Right cardiac atrium (tissue), 5 donors: ENCODE measurements at regions not wholly inside any gene's neighbourhood (a gene's known extent, or its start where the extent isn't known, plus 50 kb on each side); places are given as distances from the start of the nearest gene placed in this dataset.
"Not testable (repeated sequence)": the region's sequence is repeated elsewhere in the genome, so short reads cannot be mapped to it uniquely, and the experiment has no call there.

Experiments used
- ATAC-seq, 2 donors: fragments of 200-7000 bp; cut with Tn5 transposase; one replicate each; pipeline versions ENCODE4 v1.8.0 to v1.9.1; 2020; ENCODE audit warnings: moderate library complexity in 2 of 2, mild to moderate bottlenecking in 1 of 2
- DNase-seq, 3 donors: peaks; one replicate each; pipeline ENCODE4 v3.0.0-alpha.2; 2020
- H3K27ac ChIP-seq: one replicate; pipeline ENCODE4 v1.5.1; 2013; ENCODE audit warnings: mild to moderate bottlenecking, low read length, control low read depth, moderate library complexity
- H3K27me3 ChIP-seq: one replicate; pipeline ENCODE4 v1.6.1; 2013; ENCODE audit not compliant: control insufficient read depth, insufficient read depth
- H3K4me1 ChIP-seq: one replicate; pipeline ENCODE4 v1.6.1; 2013; ENCODE audit warnings: low read length; ENCODE audit not compliant: control insufficient read depth, insufficient read depth
- H3K4me3 ChIP-seq: one replicate; pipeline ENCODE4 v1.5.1; 2013; ENCODE audit warnings: low read length, control low read depth
- H3K9me3 ChIP-seq: one replicate; pipeline ENCODE4 v1.6.1; 2013; ENCODE audit warnings: low read length; ENCODE audit not compliant: control insufficient read depth
- WGBS: extraction: QIAGEN DNeasy Blood & Tissue Kit; methylation state at CpG from one replicate; pipeline ENCODE4 v1.1.7; 2013; 5-methylcytosine and 5-hydroxymethylcytosine counted together
- intact Hi-C, 4 donors: fragments of 100-400 bp; cut with DNase I; formaldehyde crosslinking; loops; one replicate each; pipeline versions ENCODE4 v1.11.0 to v1.14.0; 2022 to 2023
- donor health status: healthy with polysubstance abuse.
- donor health status: DM: no; HTN: yes; CAD: no.
- donor health status: DM: no; HTN: no; CAD: no.
- donor health status: DM: no; HTN: yes; CAD: no; lungs with severe emphysema.
- donor health status: DM: yes; HTN: yes; CAD: no.

DNA sequence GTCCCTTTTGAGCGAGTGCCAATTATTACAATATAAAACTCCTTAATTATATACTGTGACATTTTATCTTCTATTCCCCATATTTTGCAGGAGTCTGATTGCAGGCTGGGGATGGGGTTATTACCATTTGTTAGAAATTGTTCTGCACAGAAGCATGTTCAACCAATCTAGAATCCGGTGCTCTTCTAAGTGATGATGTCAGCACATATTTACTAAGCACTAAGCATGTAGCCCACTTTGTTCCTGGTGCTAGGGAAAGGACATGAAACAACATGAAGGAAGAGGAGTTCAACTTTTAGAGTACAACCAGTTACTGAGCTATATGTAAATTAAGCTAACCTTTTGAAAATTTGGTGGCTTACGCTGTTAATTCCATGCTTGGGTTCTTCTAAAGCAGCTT, 52.8 kb upstream of the IL1RAPL2 start:
- no peaks in the 10 kb centered on the region for H3K9me3 ChIP-seq
- no peak overlapping the region for H3K27ac ChIP-seq
- no peak overlapping the region for H3K4me3 ChIP-seq
- no peaks in the 10 kb centered on the region for H3K27me3 ChIP-seq
- DNase-seq, result no peak
- ATAC-seq, result no peak
- 84% methylated on average over 3 of the region's 3 CpGs for WGBS
- intact Hi-C loops, result no loop called here
- H3K4me1 ChIP-seq, result no peaks in the 10 kb centered on the region

DNA sequence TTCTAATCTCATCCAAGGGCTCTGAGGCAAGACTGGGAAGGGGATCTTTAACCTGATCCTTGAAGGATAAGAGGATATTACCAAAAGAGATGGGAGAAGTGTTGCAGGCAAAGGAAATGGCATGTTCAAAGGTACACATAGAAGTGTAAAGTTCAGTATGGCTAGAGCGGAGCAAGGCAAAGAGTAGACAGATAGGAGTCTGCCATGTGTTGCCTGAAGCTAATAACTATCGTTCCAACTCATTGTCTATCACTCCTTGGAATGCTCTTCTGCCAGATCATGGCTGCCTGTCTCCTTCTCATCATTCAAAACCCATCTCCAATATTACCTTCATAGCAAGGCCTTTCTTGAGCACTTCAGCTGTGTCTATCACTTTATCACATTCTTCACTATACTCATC, 55.2 kb upstream of the IL1RAPL2 start:
- DNase-seq, result no peak
- intact Hi-C loops, result no loop called here
- Histone ChIP-seq H3K4me3 (no peak overlapping the region), H3K27me3 (no peaks in the 10 kb centered on the region), H3K27ac (no peak overlapping the region), H3K4me1 (no peaks in the 10 kb centered on the region), H3K9me3 (no peaks in the 10 kb centered on the region)
- ATAC-seq, result no peak
- WGBS, result 83% methylated on average over 2 of the region's 2 CpGs

DNA sequence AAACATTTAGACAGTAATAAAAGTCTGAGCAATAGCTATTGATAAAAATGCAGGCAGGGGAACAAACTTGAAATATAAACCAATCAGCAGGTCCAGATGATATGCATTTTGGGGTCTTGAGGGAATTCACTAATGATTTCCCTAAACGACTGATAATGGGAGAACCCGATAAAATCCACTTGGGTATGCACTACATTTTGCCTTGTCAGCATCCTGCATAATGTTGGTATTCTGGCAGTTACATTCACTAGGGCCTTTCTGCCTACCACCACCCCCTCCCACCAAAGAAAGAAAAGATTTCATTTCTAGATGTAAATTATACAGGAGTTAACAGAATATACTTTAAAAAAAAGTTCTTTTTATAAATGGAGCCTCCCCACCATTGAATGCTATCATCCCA, 63.5 kb upstream of the IL1RAPL2 start:
- Histone ChIP-seq H3K4me3 (no peak overlapping the region), H3K9me3 (no peaks in the 10 kb centered on the region), H3K4me1 (no peaks in the 10 kb centered on the region), H3K27ac (no peak overlapping the region), H3K27me3 (no peaks in the 10 kb centered on the region)
- DNase-seq, result no peak
- WGBS, result 55% methylated on average over 2 of the region's 2 CpGs
- intact Hi-C loops, result no loop called here
- no peak for ATAC-seq

DNA sequence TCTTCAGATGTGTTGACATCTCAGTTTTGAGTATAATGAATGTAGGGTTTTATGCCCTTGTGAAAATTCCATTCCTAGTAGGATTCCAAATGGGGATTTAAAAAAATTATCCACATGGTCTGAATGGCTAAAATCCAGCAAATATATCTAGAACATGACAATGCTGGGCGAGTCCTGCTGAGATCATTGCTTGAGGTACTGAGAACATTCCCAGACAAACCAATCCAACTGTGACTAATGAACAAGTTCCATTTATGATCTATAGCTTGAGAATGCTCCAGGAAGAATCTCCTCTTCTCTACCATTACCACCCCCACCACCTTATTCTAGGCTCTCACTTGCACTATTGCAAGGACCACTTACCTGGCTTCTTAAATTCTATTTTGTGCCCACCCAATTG, 77.2 kb upstream of the IL1RAPL2 start:
- Histone ChIP-seq H3K4me3 (no peak overlapping the region), H3K27ac (no peak overlapping the region), H3K4me1 (no peaks in the 10 kb centered on the region), H3K9me3 (no peaks in the 10 kb centered on the region), H3K27me3 (no peaks in the 10 kb centered on the region)
- WGBS, result 49% methylated on average over 1 of the region's 1 CpG
- ATAC-seq (no peak), DNase-seq (no peak)
- intact Hi-C loops, result no loop called here

DNA sequence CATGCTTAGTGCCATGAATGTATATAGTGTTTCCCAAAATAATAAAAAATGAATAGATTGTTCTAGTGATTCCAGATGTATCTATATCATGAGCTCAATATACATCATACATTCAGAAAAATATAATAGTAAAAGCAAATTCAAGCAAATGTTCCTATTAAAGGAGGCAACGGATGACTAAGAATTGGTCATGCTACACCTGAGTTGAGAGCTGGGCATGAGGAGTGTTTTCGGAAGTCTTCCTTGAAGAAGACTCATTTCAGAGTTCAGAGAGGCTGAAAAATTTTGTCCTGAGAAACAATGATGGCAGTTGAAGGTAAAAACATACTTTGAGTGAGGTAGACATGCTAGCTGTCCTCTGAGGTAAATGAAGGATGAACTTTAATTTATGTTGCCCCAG, 79.3 kb upstream of the IL1RAPL2 start:
- DNase-seq (no peak), ATAC-seq (no peak)
- Histone ChIP-seq H3K4me1 (no peaks in the 10 kb centered on the region), H3K4me3 (no peak overlapping the region), H3K27me3 (no peaks in the 10 kb centered on the region), H3K27ac (no peak overlapping the region), H3K9me3 (no peaks in the 10 kb centered on the region)
- intact Hi-C loops, result no loop called here
- 81% methylated on average over 2 of the region's 2 CpGs for WGBS

DNA sequence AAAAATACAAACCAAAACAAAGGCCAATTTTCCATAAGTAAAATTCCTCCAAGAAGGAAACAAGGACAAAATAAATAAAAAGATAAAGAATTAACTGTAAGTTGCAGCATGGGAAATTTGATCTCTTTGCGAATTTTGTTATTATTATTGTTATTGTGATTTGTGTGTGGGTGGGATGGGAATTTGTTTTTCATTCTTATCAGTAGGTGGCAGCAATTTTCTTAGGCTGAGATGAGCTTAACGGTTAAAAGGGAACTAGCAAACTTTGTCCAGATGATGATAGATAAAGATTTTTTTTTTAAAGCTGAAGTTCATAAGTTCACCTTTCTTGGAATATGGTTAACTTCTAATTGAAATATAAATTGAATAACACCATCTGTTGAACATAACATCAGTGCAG, 83.2 kb upstream of the IL1RAPL2 start:
- DNase-seq, result no peak
- no peak for ATAC-seq
- intact Hi-C loops, result no loop called here
- Histone ChIP-seq H3K27ac (no peak overlapping the region), H3K9me3 (no peaks in the 10 kb centered on the region), H3K4me1 (no peaks in the 10 kb centered on the region), H3K27me3 (no peaks in the 10 kb centered on the region), H3K4me3 (no peak overlapping the region)
- 17% methylated on average over 2 of the region's 2 CpGs for WGBS

DNA sequence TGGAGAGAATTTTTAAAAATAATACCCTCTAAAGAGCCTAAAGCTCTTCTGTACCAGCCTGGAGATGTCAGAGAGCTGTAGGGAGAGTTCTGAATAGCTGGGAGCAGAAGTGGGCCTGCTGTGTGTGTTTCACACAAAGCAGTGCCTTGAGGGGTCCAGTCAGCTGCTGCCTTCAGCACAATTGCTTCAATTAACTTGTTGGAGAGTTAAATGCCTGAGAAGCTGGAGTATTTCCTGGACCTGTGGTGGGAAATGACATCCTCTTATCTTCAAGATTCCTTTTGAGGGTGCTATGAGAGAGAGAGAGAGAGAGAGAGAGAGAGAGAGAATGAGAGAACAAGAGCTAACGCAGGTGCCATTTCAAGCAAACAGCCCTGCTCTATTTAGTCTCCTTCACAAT, 96.2 kb upstream of the IL1RAPL2 start:
- no peaks in the 10 kb centered on the region for H3K27me3 ChIP-seq
- H3K4me3 ChIP-seq, result no peak overlapping the region
- no peaks in the 10 kb centered on the region for H3K9me3 ChIP-seq
- intact Hi-C loops, result no loop called here
- no peak overlapping the region for H3K27ac ChIP-seq
- WGBS, result 0% methylated on average over 1 of the region's 1 CpG
- DNase-seq, result no peak
- ATAC-seq, result no peak
- H3K4me1 ChIP-seq, result no peaks in the 10 kb centered on the region

DNA sequence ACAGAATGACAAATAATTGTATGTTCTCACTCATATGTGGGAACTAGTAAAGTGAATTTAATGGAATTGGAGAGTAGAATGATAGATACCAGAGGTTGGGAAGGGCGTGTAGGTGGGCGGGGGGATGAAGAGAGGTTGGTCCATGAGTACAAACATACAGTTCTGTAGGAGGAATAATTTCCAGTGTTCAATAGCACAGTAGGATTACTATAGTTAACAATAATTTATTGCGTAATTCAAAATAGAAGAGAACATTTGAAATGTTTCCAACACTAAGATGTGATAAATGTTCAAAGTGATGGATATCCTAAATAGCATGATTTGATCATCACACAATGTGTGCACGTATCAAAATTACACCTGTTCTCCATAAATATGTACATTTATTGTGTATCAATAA, 106.2 kb upstream of the IL1RAPL2 start:
- Histone ChIP-seq H3K4me1 (no peaks in the 10 kb centered on the region), H3K4me3 (no peak overlapping the region), H3K27ac (no peak overlapping the region), H3K27me3 (no peaks in the 10 kb centered on the region), H3K9me3 (no peaks in the 10 kb centered on the region)
- ATAC-seq, result no peak
- intact Hi-C loops, result no loop called here
- DNase-seq, result no peak
- WGBS, result 89% methylated on average over 4 of the region's 4 CpGs

DNA sequence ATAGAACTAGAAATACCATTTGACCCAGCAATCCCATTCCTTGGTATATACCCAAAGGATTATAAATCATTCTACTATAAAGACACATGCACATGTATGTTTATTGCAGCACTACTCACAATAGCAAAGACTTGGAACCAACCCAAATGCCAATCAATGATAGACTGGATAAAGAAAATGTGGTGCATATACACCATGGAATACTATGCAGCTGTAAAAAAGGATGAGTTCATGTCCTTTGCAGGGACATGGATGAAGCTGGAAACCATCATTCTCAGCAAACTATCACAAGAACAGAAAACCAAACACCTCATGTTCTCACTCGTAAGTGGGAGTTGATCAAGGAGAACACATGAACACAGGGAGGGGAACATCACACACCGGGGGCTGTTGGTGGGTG, 108.9 kb upstream of the IL1RAPL2 start:
- H3K4me3 ChIP-seq, H3K27me3 ChIP-seq, H3K27ac ChIP-seq, H3K9me3 ChIP-seq, DNase-seq, ATAC-seq, H3K4me1 ChIP-seq, intact Hi-C loops: not testable (repeated sequence)
- WGBS, result 80% methylated on average over 2 of the region's 2 CpGs

DNA sequence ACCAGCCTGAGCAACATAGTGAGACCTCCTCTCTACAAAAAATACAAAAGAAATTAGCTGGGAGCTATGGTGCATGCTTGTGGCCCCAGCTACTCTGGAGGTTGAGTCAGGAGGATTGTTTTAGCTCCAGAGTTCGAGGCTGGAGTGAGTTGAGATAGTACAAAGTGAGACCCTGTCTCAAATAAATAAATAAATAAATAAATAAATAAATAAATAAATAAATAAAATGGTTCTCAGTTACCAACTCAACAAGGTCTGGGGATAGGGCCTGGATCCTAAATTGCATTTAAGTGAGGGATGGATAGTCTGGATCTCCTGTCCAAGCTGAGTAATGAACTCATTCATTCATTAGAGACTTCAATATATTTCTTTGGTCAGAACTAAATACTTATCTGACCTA, 115.7 kb upstream of the IL1RAPL2 start:
- no peaks in the 10 kb centered on the region for H3K4me1 ChIP-seq
- DNase-seq, result no peak
- H3K27ac ChIP-seq, result no peak overlapping the region
- H3K4me3 ChIP-seq, result no peak overlapping the region
- no peak for ATAC-seq
- H3K9me3 ChIP-seq, result no peaks in the 10 kb centered on the region
- 54% methylated on average over 1 of the region's 1 CpG for WGBS
- no peaks in the 10 kb centered on the region for H3K27me3 ChIP-seq
- intact Hi-C loops, result no loop called here

DNA sequence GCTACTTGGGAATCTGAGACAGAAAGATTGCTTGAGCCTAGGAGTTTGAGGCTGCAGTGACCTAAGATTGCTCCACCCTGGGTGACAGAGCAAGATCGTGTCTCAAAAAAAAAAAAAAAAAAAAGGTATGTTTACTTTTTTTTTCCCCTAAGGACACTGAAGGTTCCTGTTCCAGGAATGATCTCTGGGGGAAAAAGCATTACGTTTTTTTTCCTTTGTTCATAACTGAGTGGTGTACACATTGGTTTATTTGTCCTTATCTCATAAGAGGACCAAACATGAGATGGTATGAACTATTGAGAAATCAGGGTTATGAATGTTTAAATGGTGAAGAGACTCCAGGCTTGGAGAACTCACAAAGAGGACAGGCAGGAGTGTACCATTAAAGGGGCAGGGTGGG, 120.4 kb upstream of the IL1RAPL2 start:
- H3K27ac ChIP-seq, result no peak overlapping the region
- 67% methylated on average over 2 of the region's 2 CpGs for WGBS
- no peaks in the 10 kb centered on the region for H3K4me1 ChIP-seq
- no peaks in the 10 kb centered on the region for H3K9me3 ChIP-seq
- H3K27me3 ChIP-seq, result no peaks in the 10 kb centered on the region
- intact Hi-C loops, result no loop called here
- DNase-seq (no peak), ATAC-seq (no peak)
- H3K4me3 ChIP-seq, result no peak overlapping the region

DNA sequence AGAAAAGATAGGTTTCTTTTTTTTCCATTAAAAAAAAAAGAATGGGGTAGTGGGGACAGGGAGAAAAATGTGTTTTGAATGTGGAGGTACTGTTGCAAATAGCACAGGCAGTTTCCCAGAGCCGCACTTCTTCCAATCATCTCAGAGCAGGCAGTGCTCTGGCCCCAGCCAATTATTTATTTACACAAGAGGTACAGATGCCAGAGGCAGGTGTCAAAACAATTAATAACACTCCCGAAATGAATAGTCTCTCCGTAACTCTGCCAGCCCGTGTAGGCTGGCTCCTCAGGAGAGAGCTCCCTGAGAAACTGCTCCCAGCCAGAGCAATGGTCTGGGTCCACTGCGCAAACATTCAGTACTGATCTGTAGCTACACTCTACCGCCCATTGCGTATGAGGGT, 130.8 kb upstream of the IL1RAPL2 start:
- 60% methylated on average over 7 of the region's 7 CpGs for WGBS
- no peak for ATAC-seq

More for the DNA sequence above, 130.8 kb upstream of the IL1RAPL2 start:
- Histone ChIP-seq H3K4me3 (no peak overlapping the region), H3K27ac (no peak overlapping the region), H3K27me3 (no peaks in the 10 kb centered on the region), H3K9me3 (no peaks in the 10 kb centered on the region), H3K4me1 (no peaks in the 10 kb centered on the region)
- DNase-seq, result no peak
- intact Hi-C loops, result no loop called here
